Sigmoid colon (tissue), 6 donors: ENCODE measurements at regions not wholly inside any gene's neighbourhood (a gene's known extent, or its start where the extent isn't known, plus 50 kb on each side); places are given as distances from the start of the nearest gene placed in this dataset.

Experiments used
- DNase-seq: peaks from one replicate; pipeline ENCODE4 v3.0.0-alpha.2; 2019
- H3K27ac ChIP-seq, 4 donors: fragments of 200-600 bp; sonication (generic); one replicate each; pipeline ENCODE4 v1.5.1; 2016 to 2019; ENCODE audit warnings: mild to moderate bottlenecking in 1 of 4
- H3K27me3 ChIP-seq, 3 donors: fragments of 200-600 bp; sonication (generic); one replicate each; pipeline ENCODE4 v1.5.1; 2019; ENCODE audit warnings: mild to moderate bottlenecking in 1 of 3
- H3K36me3 ChIP-seq, 4 donors: fragments of 200-600 bp; sonication (generic); one replicate each; pipeline ENCODE4 v1.5.1; 2016 to 2019
- H3K4me1 ChIP-seq, 4 donors: fragments of 200-600 bp; sonication (generic); one replicate each; pipeline ENCODE4 v1.5.1; 2017 to 2019
- H3K4me3 ChIP-seq, 4 donors: fragments of 200-600 bp; sonication (generic); one replicate each; pipeline ENCODE4 v1.5.1; 2017 to 2019; ENCODE audit warnings: mild to moderate bottlenecking in 2 of 4, moderate library complexity in 1 of 4
- H3K9me3 ChIP-seq, 4 donors: fragments of 200-600 bp in 3 of 4; sonication (generic) in 3 of 4; one replicate each; pipeline versions ENCODE4 v1.5.1 to v1.6.1; 2013 to 2019
- EP300 ChIP-seq, 4 donors: sonication (generic); formaldehyde crosslinking; IDR thresholded peaks; one replicate each; pipeline ENCODE4 v1.6.1; 2017; ENCODE audit warnings: antibody characterized with exemption in 4 of 4
- POLR2A ChIP-seq, 2 donors: fragments of 450-650 bp; IDR thresholded peaks; one replicate each; pipeline ENCODE4 v1.6.1; 2016; ENCODE audit warnings: antibody characterized with exemption in 2 of 2, mild to moderate bottlenecking in 2 of 2, moderate library complexity in 2 of 2
- POLR2AphosphoS5 ChIP-seq, 4 donors: sonication (generic); formaldehyde crosslinking; IDR thresholded peaks; one replicate each; pipeline ENCODE4 v1.6.1; 2017; ENCODE audit warnings: antibody characterized with exemption in 4 of 4
- WGBS, 2 donors: extraction: QIAGEN DNeasy Blood & Tissue Kit; methylation state at CpG; one replicate each; pipeline ENCODE4 v1.1.7; 2013; 5-methylcytosine and 5-hydroxymethylcytosine counted together
- intact Hi-C: fragments of 100-400 bp; cut with DNase I; formaldehyde crosslinking; loops from one replicate; pipeline ENCODE4 v1.15.1; 2023
- TF ChIP-seq, protein P1 (sequence below), 4 experiments: fragments of 450-650 bp in 3 of 4; fragments of 200-600 bp in 1 of 4; IDR thresholded peaks; one replicate each; pipeline ENCODE4 v1.5.1; 2016 to 2019; ENCODE audit warnings: antibody characterized with exemption in 4 of 4, mild to moderate bottlenecking in 3 of 4, moderate library complexity in 2 of 4
- donor health status: healthy with polysubstance abuse.
- donor health status: healthy.

DNA sequence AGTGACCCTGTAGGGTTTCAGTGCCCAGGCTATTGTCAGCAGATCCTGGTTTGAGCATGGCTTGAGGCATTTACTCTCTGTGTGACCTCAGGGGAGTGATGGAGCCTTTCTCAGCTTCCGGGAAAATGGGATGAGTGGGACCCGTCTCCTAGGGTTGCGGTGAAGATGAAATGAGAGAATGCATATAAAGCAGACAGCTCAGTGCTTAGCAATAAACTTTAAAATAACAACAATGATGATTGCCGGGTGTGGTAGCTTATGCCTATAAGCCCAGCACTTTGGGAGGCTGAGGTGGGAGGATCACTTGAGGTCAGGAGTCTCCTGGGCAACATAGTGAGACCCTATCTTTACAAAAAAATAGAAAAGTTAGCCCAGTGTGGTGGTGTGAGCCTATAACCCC is 106.0 kb upstream of the MTHFD1L start:
- H3K4me3 ChIP-seq, result no peak overlapping the region
- H3K27ac ChIP-seq, result no peak overlapping the region
- no peaks in the 10 kb centered on the region for H3K4me1 ChIP-seq
- no peaks in the 10 kb centered on the region for H3K36me3 ChIP-seq
- intact Hi-C loops, result no loop called here
- 63 to 89% methylated on average over 4 of the region's 4 CpGs for WGBS, 2 donors
- TF ChIP-seq POLR2AphosphoS5 (IDR thresholded peaks at IDR 0.05) (no peak), EP300 (IDR thresholded peaks at IDR 0.05) (no peak)
- no peaks in the 10 kb centered on the region for H3K9me3 ChIP-seq
- H3K27me3 ChIP-seq, result no peaks in the 10 kb centered on the region
- DNase-seq, result no peak

DNA sequence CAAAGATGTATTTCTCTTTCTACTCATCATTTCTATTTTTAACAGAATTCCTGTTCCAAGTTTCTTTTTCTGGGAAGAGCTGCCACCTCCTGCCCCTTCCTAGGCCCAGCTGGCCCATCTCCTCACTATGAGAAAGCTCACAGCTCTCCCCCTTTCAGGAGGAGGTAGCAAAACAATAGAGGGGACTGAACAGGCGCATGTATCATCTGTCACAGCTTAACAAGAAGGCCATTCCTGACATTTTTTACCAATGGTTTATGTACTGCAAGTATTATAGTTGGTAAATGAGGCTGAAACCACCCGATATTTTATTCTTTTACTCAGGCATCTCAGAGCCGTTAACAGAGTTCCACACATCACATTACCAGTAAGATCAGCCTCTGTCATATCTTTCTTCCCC is 103.7 kb upstream of the MTHFD1L start:
- Histone ChIP-seq H3K4me3 (no peak overlapping the region), H3K27me3 (no peaks in the 10 kb centered on the region), H3K36me3 (no peaks in the 10 kb centered on the region), H3K27ac (no peak overlapping the region), H3K4me1 (peaks cover 0 to 3% (median 0%) of the 10 kb centered on the region in 4 donors), H3K9me3 (no peaks in the 10 kb centered on the region)
- WGBS, 2 donors, result 90 to 95% methylated on average over 3 of the region's 3 CpGs
- intact Hi-C loops, result no loop called here
- TF ChIP-seq POLR2AphosphoS5 (IDR thresholded peaks at IDR 0.05) (no peak), POLR2A (IDR thresholded peaks at IDR 0.05) (no peak), EP300 (IDR thresholded peaks at IDR 0.05) (no peak)
- TF ChIP-seq, protein P1, sequence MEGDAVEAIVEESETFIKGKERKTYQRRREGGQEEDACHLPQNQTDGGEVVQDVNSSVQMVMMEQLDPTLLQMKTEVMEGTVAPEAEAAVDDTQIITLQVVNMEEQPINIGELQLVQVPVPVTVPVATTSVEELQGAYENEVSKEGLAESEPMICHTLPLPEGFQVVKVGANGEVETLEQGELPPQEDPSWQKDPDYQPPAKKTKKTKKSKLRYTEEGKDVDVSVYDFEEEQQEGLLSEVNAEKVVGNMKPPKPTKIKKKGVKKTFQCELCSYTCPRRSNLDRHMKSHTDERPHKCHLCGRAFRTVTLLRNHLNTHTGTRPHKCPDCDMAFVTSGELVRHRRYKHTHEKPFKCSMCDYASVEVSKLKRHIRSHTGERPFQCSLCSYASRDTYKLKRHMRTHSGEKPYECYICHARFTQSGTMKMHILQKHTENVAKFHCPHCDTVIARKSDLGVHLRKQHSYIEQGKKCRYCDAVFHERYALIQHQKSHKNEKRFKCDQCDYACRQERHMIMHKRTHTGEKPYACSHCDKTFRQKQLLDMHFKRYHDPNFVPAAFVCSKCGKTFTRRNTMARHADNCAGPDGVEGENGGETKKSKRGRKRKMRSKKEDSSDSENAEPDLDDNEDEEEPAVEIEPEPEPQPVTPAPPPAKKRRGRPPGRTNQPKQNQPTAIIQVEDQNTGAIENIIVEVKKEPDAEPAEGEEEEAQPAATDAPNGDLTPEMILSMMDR (IDR thresholded peaks at IDR 0.05), result no peak
- DNase-seq, result no peak

DNA sequence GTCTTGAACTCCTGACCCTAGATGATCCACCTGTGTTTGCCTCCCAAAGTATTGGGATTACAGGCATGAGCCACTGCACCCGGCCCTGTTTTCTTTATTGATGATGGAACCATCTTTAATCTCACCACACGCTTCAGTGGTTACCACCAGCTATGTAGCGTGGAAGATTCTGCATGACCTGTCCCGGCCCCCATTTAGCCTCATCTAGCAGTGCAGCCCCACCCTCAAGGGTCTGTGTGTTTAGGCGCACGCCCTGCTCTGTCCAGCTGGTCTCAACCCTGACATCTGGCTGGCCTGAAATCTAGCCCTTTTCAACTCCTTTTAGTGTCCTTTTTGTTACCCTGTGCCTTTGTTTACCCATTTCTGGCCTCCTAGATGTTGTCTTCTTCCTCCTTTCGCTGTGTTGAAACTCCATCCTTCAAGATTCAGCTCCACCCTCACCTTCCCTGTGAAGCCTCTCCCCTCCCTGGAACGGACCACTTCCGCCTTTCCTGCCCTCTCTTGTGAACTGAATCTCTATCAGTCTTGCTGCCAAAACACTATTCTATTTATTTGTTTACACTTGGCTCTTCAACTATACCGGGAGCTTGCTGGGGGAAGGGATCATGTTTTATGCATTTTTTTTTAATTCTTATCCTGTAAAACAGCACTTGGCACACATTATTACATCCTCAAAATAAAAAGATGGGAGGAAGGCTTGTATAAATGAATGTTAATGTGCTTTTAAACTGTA is 101.0 kb upstream of the MTHFD1L start:
- Histone ChIP-seq H3K27me3 (no peaks in the 10 kb centered on the region), H3K27ac (no peak overlapping the region), H3K36me3 (no peaks in the 10 kb centered on the region), H3K4me1 (peaks cover 0 to 6% (median 0%) of the 10 kb centered on the region in 4 donors), H3K9me3 (no peaks in the 10 kb centered on the region), H3K4me3 (no peak overlapping the region)
- intact Hi-C loops, result no loop called here
- TF ChIP-seq POLR2A (IDR thresholded peaks at IDR 0.05), result no peak
- TF ChIP-seq, protein P1 (IDR thresholded peaks at IDR 0.05), result no peak
- no peak for TF ChIP-seq EP300 (IDR thresholded peaks at IDR 0.05)
- no peak for TF ChIP-seq POLR2AphosphoS5 (IDR thresholded peaks at IDR 0.05)
- DNase-seq, result no peak
- WGBS, 2 donors, result 68 to 82% methylated on average over 10 of the region's 10 CpGs

DNA sequence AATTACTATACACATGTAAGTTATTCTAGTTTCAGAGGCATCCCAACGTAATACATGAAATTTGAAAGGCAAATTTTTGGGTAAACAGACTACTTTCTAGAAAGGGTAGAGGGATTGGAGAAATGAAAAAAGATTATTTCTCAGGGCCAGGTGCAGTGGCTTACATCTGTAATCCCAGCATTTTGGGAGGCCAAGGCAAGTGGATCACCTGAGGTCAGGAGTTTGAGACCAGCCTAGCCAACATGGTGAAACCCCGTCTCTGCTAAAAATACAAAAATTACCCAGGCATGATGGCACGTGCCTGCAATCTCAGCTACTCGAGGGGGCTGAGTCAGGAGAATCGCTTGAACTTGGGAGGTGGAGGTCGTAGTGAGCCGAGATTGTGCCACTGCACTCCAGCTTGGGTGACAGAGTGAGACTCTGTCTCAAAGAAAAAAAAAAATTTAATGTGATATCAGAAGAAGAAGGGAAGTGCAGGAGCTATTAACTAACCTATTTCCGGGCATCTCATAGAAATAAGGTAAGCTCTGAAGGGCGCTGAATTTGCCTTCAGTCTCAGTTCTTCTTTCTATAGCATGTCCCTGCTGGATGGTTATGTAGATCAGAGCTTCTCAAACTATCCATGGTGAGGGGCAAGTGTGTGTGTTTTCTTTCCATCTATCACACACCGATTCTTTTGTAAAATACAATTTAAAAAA is 100.3 kb upstream of the MTHFD1L start:
- no peaks in the 10 kb centered on the region for H3K27me3 ChIP-seq
- no peak overlapping the region for H3K4me3 ChIP-seq
- no peaks in the 10 kb centered on the region for H3K9me3 ChIP-seq
- no peak for DNase-seq
- H3K27ac ChIP-seq, result no peak overlapping the region
- no peak for TF ChIP-seq EP300 (IDR thresholded peaks at IDR 0.05)
- no peak for TF ChIP-seq POLR2A (IDR thresholded peaks at IDR 0.05)
- TF ChIP-seq POLR2AphosphoS5 (IDR thresholded peaks at IDR 0.05), result no peak
- TF ChIP-seq, protein P1 (IDR thresholded peaks at IDR 0.05), result no peak
- intact Hi-C loops, result no loop called here
- no peaks in the 10 kb centered on the region for H3K36me3 ChIP-seq
- peaks cover 0 to 6% (median 0%) of the 10 kb centered on the region in 4 donors for H3K4me1 ChIP-seq
- 74 to 86% methylated on average over 10 of the region's 10 CpGs for WGBS, 2 donors

DNA sequence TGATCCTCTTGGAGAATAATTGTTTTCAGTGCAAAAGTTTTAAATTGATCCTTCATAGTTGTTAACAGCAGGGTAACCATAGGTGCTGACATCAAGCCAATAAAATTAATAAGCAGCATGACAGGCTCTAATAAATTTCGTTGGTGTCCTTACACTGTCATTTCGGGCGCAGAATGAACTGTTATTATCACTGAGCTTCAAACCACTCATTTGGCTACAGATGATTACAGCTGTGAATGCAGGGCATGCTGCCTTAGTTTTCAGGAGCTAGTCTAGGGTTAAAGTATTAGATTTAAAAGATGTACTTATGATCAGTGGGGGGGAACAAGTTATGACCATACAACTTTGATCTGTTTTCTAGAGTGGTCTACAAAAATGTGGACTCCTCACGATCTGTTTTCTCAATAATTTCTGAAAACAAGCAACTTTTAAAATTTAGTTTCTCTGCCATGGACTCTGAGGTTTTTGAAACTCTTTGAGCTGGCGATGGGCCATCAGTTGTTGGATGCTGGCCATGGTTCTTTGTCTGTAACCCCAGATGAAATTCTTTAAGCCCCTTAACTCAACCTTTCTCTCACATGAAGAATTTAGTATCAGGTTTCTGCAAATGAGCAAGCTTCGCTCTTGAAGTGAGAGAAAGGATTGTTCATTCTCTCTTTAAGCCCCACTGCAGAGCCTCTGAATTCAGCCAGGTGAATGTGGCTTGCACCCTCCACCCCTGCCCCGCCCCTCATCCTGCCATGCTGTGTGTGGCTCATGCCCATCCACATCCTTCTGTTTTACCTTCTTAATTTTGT is 99.1 kb upstream of the MTHFD1L start:
- DNase-seq, result no peak

More for the DNA sequence above, 99.1 kb upstream of the MTHFD1L start:
- H3K27ac ChIP-seq, result peak overlapping the region in 1 of 4 donors; percentile 22
- H3K9me3 ChIP-seq, result no peaks in the 10 kb centered on the region
- WGBS, 2 donors, result 79 to 85% methylated on average over 7 of the region's 7 CpGs
- no peaks in the 10 kb centered on the region for H3K36me3 ChIP-seq
- no peak overlapping the region for H3K4me3 ChIP-seq
- no peaks in the 10 kb centered on the region for H3K27me3 ChIP-seq
- intact Hi-C loops, result no loop called here
- peaks cover 0 to 6% (median 0%) of the 10 kb centered on the region in 4 donors for H3K4me1 ChIP-seq
- no peak for TF ChIP-seq POLR2AphosphoS5 (IDR thresholded peaks at IDR 0.05)
- no peak for TF ChIP-seq POLR2A (IDR thresholded peaks at IDR 0.05)
- TF ChIP-seq EP300 (IDR thresholded peaks at IDR 0.05), result no peak
- TF ChIP-seq, protein P1 (IDR thresholded peaks at IDR 0.05), result no peak
